Brain microvascular endothelial cell (primary cell): ENCODE measurements at regions not wholly inside any gene's neighbourhood (a gene's known extent, or its start where the extent isn't known, plus 50 kb on each side); places are given as distances from the start of the nearest gene placed in this dataset.

Source experiments
- DNase-seq: peaks from one replicate; pipeline ENCODE4 v3.0.0-alpha.2; 2020
- H3K27ac ChIP-seq: fragments of 250-450 bp; sonication (Bioruptor Pico); 2 replicates; pipeline ENCODE4 v1.5.1; 2020; ENCODE audit warnings: mild to moderate bottlenecking, moderate library complexity
- H3K27me3 ChIP-seq: fragments of 250-450 bp; sonication (Bioruptor Pico); replicated peaks from 2 replicates; pipeline ENCODE4 v1.5.1; 2020; ENCODE audit warnings: mild to moderate bottlenecking
- H3K36me3 ChIP-seq: fragments of 250-450 bp; sonication (Bioruptor Pico); replicated peaks from 2 replicates; pipeline ENCODE4 v1.5.1; 2020; ENCODE audit warnings: mild to moderate bottlenecking
- H3K4me3 ChIP-seq: 2 replicates; pipeline ENCODE4 v1.5.1; 2011; ENCODE audit warnings: low read depth, mild to moderate bottlenecking, control low read depth, low read length, moderate library complexity
- in situ Hi-C: cut with HindIII; loops from 2 replicates; pipeline ENCODE4 v1.10.0; 2017; ENCODE audit warnings: low sequenced_read_pairs, low pct_ligation_motif_present
- TF ChIP-seq, protein P1 (sequence below): IDR thresholded peaks from 2 replicates; pipeline ENCODE4 v1.5.1; 2011; ENCODE audit warnings: low read depth, mild to moderate bottlenecking, moderate library complexity, low read length, control low read depth, inconsistent platforms; ENCODE audit errors: missing control alignments

DNA sequence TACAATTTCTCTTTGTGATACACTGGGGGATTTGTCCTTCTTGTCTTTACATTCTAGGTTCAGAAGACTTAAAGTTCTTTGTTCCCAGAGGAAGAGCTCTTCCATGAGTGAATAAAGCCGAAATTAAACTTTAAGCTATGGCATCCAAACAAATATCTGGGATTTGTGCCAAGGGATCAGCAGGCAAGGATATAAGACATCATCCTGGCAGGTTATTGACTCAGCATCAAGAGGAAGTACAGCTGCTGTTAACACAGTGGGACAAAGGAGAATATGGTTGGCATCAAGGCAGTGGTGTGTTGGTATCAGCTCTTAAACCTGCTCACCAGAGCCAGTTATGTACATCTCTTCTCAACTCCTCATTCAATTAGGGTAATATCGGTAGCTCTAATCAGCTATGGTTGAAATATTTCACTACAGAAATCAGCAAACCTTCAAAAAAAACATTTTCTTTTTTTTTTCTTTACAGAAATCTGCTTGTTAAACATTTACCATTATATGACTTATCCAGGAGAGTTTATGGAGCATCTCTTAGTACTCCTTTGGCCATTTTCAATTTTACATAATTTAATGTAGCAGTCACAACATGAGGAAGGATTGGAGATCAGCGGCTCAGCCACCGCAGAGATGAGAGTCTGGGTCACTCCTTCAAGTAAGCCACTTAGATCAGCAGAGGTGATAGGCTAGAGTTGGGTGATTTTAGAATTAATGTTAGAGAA lies 1198.6 kb upstream of the EPHA6 start:
- H3K27ac ChIP-seq = no peak overlapping the region
- in situ Hi-C loops = no loop called here
- no peak for DNase-seq
- no peaks in the 10 kb centered on the region for H3K27me3 ChIP-seq
- TF ChIP-seq, protein P1, sequence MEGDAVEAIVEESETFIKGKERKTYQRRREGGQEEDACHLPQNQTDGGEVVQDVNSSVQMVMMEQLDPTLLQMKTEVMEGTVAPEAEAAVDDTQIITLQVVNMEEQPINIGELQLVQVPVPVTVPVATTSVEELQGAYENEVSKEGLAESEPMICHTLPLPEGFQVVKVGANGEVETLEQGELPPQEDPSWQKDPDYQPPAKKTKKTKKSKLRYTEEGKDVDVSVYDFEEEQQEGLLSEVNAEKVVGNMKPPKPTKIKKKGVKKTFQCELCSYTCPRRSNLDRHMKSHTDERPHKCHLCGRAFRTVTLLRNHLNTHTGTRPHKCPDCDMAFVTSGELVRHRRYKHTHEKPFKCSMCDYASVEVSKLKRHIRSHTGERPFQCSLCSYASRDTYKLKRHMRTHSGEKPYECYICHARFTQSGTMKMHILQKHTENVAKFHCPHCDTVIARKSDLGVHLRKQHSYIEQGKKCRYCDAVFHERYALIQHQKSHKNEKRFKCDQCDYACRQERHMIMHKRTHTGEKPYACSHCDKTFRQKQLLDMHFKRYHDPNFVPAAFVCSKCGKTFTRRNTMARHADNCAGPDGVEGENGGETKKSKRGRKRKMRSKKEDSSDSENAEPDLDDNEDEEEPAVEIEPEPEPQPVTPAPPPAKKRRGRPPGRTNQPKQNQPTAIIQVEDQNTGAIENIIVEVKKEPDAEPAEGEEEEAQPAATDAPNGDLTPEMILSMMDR = no peak
- H3K4me3 ChIP-seq = no peak overlapping the region
- no peaks in the 10 kb centered on the region for H3K36me3 ChIP-seq

GRCh38 chr3:95626107-95626506 lies 1188.3 kb upstream of the EPHA6 start:
- in situ Hi-C loops = no loop called here
- Histone ChIP-seq H3K36me3 (no peaks in the 10 kb centered on the region), H3K4me3 (no peak overlapping the region), H3K27ac (no peak overlapping the region), H3K27me3 (no peaks in the 10 kb centered on the region)
- no peak for DNase-seq
- TF ChIP-seq, protein P1 = no peak

- no peaks in the 10 kb centered on the region for H3K36me3 ChIP-seq
- H3K27me3 ChIP-seq = no peaks in the 10 kb centered on the region
- DNase-seq = no peak
- TF ChIP-seq, protein P1 = no peak
- in situ Hi-C loops = no loop called here
- H3K4me3 ChIP-seq = no peak overlapping the region
- no peak overlapping the region for H3K27ac ChIP-seq
Measured at GRCh38 chr3:95627293-95627692, 1187.1 kb upstream of the EPHA6 start.

DNA sequence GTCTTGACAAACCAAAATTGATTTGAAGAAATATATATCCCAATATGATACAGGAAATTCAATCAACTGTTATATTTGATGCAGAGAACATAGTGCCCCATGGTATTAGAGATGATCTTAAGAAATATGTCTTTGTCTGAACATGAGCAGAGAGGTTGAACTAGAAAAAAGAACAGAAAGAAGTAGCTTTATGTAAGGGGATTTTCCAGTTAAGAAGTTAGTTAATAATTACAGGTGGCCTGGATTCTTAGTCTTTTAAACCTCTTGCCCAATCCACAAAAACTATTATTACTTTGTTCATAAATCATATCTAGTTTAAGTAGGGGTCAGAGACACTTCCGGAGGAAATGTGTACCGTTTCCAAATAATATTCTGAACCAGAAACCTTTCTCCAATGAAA lies 1186.7 kb upstream of the EPHA6 start:
- in situ Hi-C loops = no loop called here

GRCh38 chr3:95629802-95630201 lies 1184.6 kb upstream of the EPHA6 start:
- H3K27me3 ChIP-seq = no peaks in the 10 kb centered on the region
- DNase-seq = no peak
- TF ChIP-seq, protein P1 = no peak
- no peak overlapping the region for H3K4me3 ChIP-seq
- in situ Hi-C loops = no loop called here
- no peak overlapping the region for H3K27ac ChIP-seq
- H3K36me3 ChIP-seq = no peaks in the 10 kb centered on the region

More for the DNA sequence above, 1186.7 kb upstream of the EPHA6 start:
- no peak for DNase-seq
- H3K36me3 ChIP-seq = no peaks in the 10 kb centered on the region
- TF ChIP-seq, protein P1 = no peak
- H3K4me3 ChIP-seq = no peak overlapping the region
- H3K27me3 ChIP-seq = no peaks in the 10 kb centered on the region
- no peak overlapping the region for H3K27ac ChIP-seq

DNA sequence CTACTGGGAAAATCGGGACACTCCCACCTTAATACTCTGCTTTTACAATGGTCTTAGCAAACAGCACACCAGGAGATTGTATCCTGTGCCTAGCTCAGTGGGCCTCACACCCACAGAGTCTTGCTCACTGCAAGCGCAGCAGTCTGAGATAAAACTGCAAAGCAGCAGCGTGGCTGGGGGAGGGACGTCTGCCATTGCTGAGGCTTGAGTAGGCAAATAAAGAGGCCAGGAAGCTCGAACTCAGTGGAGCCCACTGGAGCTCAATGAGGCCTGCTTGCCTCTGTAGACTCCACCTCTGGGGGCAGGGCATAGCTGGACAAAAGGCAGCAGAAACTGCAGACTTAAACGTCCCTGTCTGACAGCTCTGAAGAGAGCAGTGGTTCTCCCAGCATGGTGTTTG lies 1169.1 kb upstream of the EPHA6 start:
- H3K27ac ChIP-seq = no peak overlapping the region
- H3K4me3 ChIP-seq = no peak overlapping the region
- no peaks in the 10 kb centered on the region for H3K27me3 ChIP-seq
- no peak for DNase-seq
- no peaks in the 10 kb centered on the region for H3K36me3 ChIP-seq
- in situ Hi-C loops = no loop called here
- TF ChIP-seq, protein P1 = no peak
